KMS-11 (cell line): ENCODE measurements at regions not wholly inside any gene's neighbourhood (a gene's known extent, or its start where the extent isn't known, plus 50 kb on each side); places are given as distances from the start of the nearest gene placed in this dataset.

Experiments used
- H2AFZ ChIP-seq: fragments of 200-600 bp; sonication (generic); 2 replicates; pipeline ENCODE4 v1.6.1; 2016; ENCODE audit warnings: antibody characterized with exemption, mixed run types, low read depth
- H3K27ac ChIP-seq: fragments of 200-600 bp; sonication (generic); 2 replicates; pipeline ENCODE4 v1.6.1; 2016; ENCODE audit warnings: mild to moderate bottlenecking, mixed run types
- H3K27me3 ChIP-seq: fragments of 200-600 bp; sonication (generic); 2 replicates; pipeline ENCODE4 v1.6.1; 2017; ENCODE audit warnings: mild to moderate bottlenecking, low read depth, mixed run types, moderate library complexity; ENCODE audit not compliant: insufficient read depth
- H3K36me3 ChIP-seq: fragments of 200-600 bp; sonication (generic); 2 replicates; pipeline ENCODE4 v1.6.1; 2017; ENCODE audit warnings: mild to moderate bottlenecking, mixed run types; ENCODE audit not compliant: insufficient read depth
- H3K4me1 ChIP-seq: fragments of 200-600 bp; sonication (generic); 2 replicates; pipeline ENCODE4 v1.6.1; 2016; ENCODE audit warnings: mild to moderate bottlenecking, low read depth, mixed run types; ENCODE audit not compliant: poor library complexity, severe bottlenecking
- H3K4me2 ChIP-seq: fragments of 200-600 bp; sonication (generic); 2 replicates; pipeline ENCODE4 v1.7.0; 2016; ENCODE audit warnings: mild to moderate bottlenecking, mixed run types
- H3K4me3 ChIP-seq: fragments of 200-600 bp; sonication (generic); IDR thresholded peaks from 2 replicates; pipeline ENCODE4 v1.6.1; 2017; ENCODE audit warnings: low read depth, low read length, mixed read lengths; ENCODE audit not compliant: insufficient read depth
- H3K79me2 ChIP-seq: fragments of 200-600 bp; sonication (generic); 2 replicates; pipeline ENCODE4 v1.6.1; 2016; ENCODE audit warnings: low read depth, mixed run types; ENCODE audit not compliant: insufficient read depth
- H3K9ac ChIP-seq: fragments of 200-600 bp; sonication (generic); 2 replicates; pipeline ENCODE4 v1.6.1; 2016; ENCODE audit warnings: mild to moderate bottlenecking, mixed run types
- H4K20me1 ChIP-seq: fragments of 200-600 bp; sonication (generic); 2 replicates; pipeline ENCODE4 v1.6.1; 2016; ENCODE audit warnings: mild to moderate bottlenecking, mixed run types; ENCODE audit not compliant: insufficient read depth
- TF ChIP-seq, protein P1 (sequence below): fragments of 200-600 bp; sonication (generic); conservative IDR thresholded peaks from 2 replicates; pipeline ENCODE4 v1.6.1; 2017; ENCODE audit warnings: low read depth, mild to moderate bottlenecking, antibody characterized with exemption, low read length, moderate library complexity, mixed read lengths

DNA sequence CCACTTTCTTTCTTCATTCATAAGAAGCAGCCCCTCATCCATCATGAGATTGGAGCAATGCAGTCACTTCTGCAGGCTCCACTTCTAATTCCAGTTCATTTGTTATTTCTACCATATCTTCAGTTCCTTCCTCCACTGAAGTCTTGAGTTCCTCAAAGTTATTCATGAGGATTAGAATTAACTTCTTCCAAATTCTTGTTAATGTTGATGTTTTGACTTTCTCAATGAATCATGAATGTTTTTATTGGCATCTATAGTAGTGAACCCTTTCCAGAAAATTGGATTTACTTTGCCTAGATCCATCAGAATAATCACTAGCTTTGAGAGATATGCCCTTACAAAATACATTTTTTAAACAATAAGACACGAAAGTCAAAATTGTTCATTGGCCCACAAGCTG, 2567.7 kb upstream of the PCDH20 start:
- Histone ChIP-seq H3K27me3 (no peaks in the 10 kb centered on the region), H3K27ac (no peak overlapping the region), H3K9ac (no peak overlapping the region), H2AFZ (no peak overlapping the region), H3K4me3 (no peak overlapping the region), H3K79me2 (no peaks in the 10 kb centered on the region), H3K4me1 (no peaks in the 10 kb centered on the region), H3K36me3 (no peaks in the 10 kb centered on the region), H4K20me1 (no peaks in the 10 kb centered on the region), H3K4me2 (no peak overlapping the region)
- TF ChIP-seq, protein P1, sequence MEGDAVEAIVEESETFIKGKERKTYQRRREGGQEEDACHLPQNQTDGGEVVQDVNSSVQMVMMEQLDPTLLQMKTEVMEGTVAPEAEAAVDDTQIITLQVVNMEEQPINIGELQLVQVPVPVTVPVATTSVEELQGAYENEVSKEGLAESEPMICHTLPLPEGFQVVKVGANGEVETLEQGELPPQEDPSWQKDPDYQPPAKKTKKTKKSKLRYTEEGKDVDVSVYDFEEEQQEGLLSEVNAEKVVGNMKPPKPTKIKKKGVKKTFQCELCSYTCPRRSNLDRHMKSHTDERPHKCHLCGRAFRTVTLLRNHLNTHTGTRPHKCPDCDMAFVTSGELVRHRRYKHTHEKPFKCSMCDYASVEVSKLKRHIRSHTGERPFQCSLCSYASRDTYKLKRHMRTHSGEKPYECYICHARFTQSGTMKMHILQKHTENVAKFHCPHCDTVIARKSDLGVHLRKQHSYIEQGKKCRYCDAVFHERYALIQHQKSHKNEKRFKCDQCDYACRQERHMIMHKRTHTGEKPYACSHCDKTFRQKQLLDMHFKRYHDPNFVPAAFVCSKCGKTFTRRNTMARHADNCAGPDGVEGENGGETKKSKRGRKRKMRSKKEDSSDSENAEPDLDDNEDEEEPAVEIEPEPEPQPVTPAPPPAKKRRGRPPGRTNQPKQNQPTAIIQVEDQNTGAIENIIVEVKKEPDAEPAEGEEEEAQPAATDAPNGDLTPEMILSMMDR, result no peak

DNA sequence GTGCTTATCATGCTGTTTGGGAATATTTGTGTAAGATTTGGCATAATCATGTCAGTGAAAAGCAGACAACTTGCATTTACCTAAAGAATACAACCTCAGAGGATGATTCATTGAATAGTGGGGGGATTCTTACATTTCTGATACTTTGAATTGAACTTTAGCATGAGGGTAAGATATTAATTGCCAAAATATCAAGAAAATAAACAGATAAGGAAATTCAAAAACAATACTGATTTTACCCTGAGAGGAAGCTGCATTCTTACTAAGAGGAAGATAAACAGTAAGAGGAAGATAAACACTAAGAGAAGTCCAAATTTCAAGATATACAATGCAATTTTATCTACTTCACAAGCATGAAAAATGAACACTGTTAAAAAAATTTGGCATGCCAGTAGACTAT, 2564.3 kb upstream of the PCDH20 start:
- Histone ChIP-seq H3K4me3 (no peak overlapping the region), H3K9ac (no peak overlapping the region), H3K27me3 (no peaks in the 10 kb centered on the region), H4K20me1 (no peaks in the 10 kb centered on the region), H2AFZ (no peak overlapping the region), H3K27ac (no peak overlapping the region), H3K4me2 (no peak overlapping the region), H3K4me1 (no peaks in the 10 kb centered on the region), H3K79me2 (no peaks in the 10 kb centered on the region), H3K36me3 (no peaks in the 10 kb centered on the region)
- TF ChIP-seq, protein P1, result no peak

DNA sequence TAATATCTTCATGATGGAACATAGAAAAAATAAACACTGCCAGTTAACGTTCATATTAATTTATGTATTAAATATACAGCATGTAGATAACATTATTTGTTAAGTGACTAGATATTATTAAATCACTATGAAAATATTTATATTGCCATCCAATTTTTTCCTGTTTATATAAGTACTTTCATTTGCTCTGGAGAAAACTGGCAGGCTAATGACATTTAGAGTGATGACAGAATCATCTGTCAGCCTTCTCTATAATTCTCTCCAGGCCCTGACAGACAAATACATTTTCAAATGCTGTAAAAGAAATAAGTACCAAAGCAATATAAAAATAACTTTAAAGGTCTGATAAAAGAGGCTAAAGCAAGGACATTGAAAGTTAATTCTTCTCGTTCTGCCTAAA, 2556.7 kb upstream of the PCDH20 start:
- no peaks in the 10 kb centered on the region for H3K27me3 ChIP-seq
- H3K4me2 ChIP-seq, result no peak overlapping the region
- H3K27ac ChIP-seq, result no peak overlapping the region
- TF ChIP-seq, protein P1, result no peak
- no peaks in the 10 kb centered on the region for H3K36me3 ChIP-seq
- no peaks in the 10 kb centered on the region for H3K79me2 ChIP-seq
- no peaks in the 10 kb centered on the region for H3K4me1 ChIP-seq
- no peaks in the 10 kb centered on the region for H4K20me1 ChIP-seq
- no peak overlapping the region for H3K4me3 ChIP-seq
- H2AFZ ChIP-seq, result no peak overlapping the region
- H3K9ac ChIP-seq, result no peak overlapping the region

DNA sequence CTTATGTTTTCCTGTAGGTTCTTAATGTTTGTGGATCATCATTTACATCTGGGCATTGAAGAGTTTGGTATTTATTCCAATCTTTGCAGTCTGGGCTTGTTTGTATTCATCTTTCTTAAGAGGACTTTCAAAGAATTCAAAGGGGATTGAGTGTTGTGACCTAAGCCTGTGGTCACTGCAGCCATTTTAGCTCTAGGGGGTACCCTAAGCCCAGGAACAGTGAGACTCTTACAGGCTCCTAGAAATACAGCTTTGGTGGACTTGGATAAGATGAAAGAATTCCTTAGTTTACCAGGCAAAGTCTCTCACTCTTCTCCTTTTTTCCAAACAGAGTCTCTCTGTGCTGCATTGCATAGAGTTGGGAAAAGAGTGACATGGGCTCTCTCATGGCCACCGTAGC, 2539.0 kb upstream of the PCDH20 start:
- H3K4me3 ChIP-seq, result no peak overlapping the region
- no peaks in the 10 kb centered on the region for H3K27me3 ChIP-seq
- no peak overlapping the region for H3K27ac ChIP-seq
- no peaks in the 10 kb centered on the region for H4K20me1 ChIP-seq
- H3K9ac ChIP-seq, result no peak overlapping the region
- H3K79me2 ChIP-seq, result no peaks in the 10 kb centered on the region
- TF ChIP-seq, protein P1, result no peak
- no peak overlapping the region for H3K4me2 ChIP-seq
- no peaks in the 10 kb centered on the region for H3K4me1 ChIP-seq
- H3K36me3 ChIP-seq, result no peaks in the 10 kb centered on the region
- H2AFZ ChIP-seq, result no peak overlapping the region

DNA sequence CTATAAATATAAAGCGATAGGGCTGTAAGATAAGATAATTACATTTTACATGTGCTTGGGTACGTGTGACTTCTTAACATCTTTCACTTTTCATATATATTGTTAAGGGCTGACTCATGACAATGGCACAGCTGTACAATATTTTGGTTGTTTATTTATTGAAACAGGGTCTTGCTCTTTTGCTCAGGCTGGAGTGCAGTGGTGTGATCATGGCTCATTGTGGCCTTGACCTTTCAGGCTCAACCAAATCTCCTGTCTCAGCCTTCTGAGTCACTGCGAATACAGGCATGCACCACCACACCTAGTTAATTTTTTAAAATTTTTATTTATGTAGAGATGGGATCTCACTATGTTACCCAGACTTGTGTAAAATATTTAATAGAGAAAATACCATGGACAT, 2532.4 kb upstream of the PCDH20 start:
- no peak overlapping the region for H3K9ac ChIP-seq
- H3K4me3 ChIP-seq, result no peak overlapping the region
- H3K27me3 ChIP-seq, result no peaks in the 10 kb centered on the region
- no peaks in the 10 kb centered on the region for H4K20me1 ChIP-seq
- TF ChIP-seq, protein P1, result no peak
- no peak overlapping the region for H3K27ac ChIP-seq
- H3K79me2 ChIP-seq, result no peaks in the 10 kb centered on the region
- H3K4me1 ChIP-seq, result no peaks in the 10 kb centered on the region
- H3K4me2 ChIP-seq, result no peak overlapping the region
- no peak overlapping the region for H2AFZ ChIP-seq
- H3K36me3 ChIP-seq, result no peaks in the 10 kb centered on the region
